DOHH2 (cell line): ENCODE measurements at regions not wholly inside any gene's neighbourhood (a gene's known extent, or its start where the extent isn't known, plus 50 kb on each side); places are given as distances from the start of the nearest gene placed in this dataset.

ENCODE experiments used
- H3F3A ChIP-seq: fragments of 200-600 bp; sonication (generic), shearing (Covaris generic); 2 replicates; pipeline ENCODE4 v1.6.0; 2016; ENCODE audit warnings: antibody characterized with exemption, mild to moderate bottlenecking; ENCODE audit not compliant: control insufficient read depth, insufficient read depth
- H3K27ac ChIP-seq: fragments of 200-600 bp; sonication (generic); 2 replicates; pipeline ENCODE4 v1.5.1; 2014; ENCODE audit warnings: low read depth, mild to moderate bottlenecking, low read length, moderate library complexity
- H3K27me3 ChIP-seq: fragments of 200-600 bp; sonication (generic); 2 replicates; pipeline ENCODE4 v1.6.1; 2014; ENCODE audit warnings: mild to moderate bottlenecking, low read length, mixed read lengths; ENCODE audit not compliant: control insufficient read depth
- H3K36me3 ChIP-seq: fragments of 200-600 bp; sonication (generic); 2 replicates; pipeline ENCODE4 v1.6.1; 2014; ENCODE audit warnings: mild to moderate bottlenecking, low read length, moderate library complexity, mixed read lengths; ENCODE audit not compliant: control insufficient read depth
- H3K4me1 ChIP-seq: fragments of 200-600 bp; sonication (generic); 2 replicates; pipeline ENCODE4 v1.6.1; 2014; ENCODE audit warnings: mild to moderate bottlenecking, low read length, mixed read lengths; ENCODE audit not compliant: control insufficient read depth
- H3K4me2 ChIP-seq: fragments of 200-600 bp; sonication (generic); 2 replicates; pipeline ENCODE4 v1.6.0; 2014; ENCODE audit warnings: mild to moderate bottlenecking, low read length, moderate library complexity
- H3K4me3 ChIP-seq: fragments of 200-600 bp; sonication (generic); 2 replicates; pipeline ENCODE4 v1.5.1; 2014; ENCODE audit warnings: mild to moderate bottlenecking, low read length, mixed read lengths
- H3K79me2 ChIP-seq: fragments of 200-600 bp; sonication (generic); 2 replicates; pipeline ENCODE4 v1.6.1; 2014; ENCODE audit warnings: mild to moderate bottlenecking, low read length, mixed read lengths; ENCODE audit not compliant: control insufficient read depth
- H3K9me2 ChIP-seq: fragments of 200-600 bp; sonication (generic); replicated peaks from 2 replicates; pipeline ENCODE4 v1.6.1; 2014; ENCODE audit warnings: mild to moderate bottlenecking, low read length, mixed read lengths; ENCODE audit not compliant: control insufficient read depth
- H3K9me3 ChIP-seq: fragments of 200-600 bp; sonication (generic); 2 replicates; pipeline ENCODE4 v1.6.1; 2014; ENCODE audit warnings: antibody characterized with exemption, low read length, mixed read lengths; ENCODE audit not compliant: control insufficient read depth, insufficient read depth
- H4K20me1 ChIP-seq: fragments of 200-600 bp; sonication (generic); 2 replicates; pipeline ENCODE4 v1.6.0; 2014; ENCODE audit warnings: low read depth, mild to moderate bottlenecking, antibody characterized with exemption, low read length, moderate library complexity; ENCODE audit not compliant: control insufficient read depth, insufficient read depth
- EZH2phosphoT487 ChIP-seq: fragments of 200-600 bp; sonication (generic); IDR thresholded peaks from 2 replicates; pipeline ENCODE4 v1.6.1; 2017; ENCODE audit warnings: borderline replicate concordance, mild to moderate bottlenecking, antibody characterized with exemption, low read length, moderate library complexity, mixed read lengths
- TF ChIP-seq, protein P1 (sequence below): fragments of 200-600 bp; sonication (generic); IDR thresholded peaks from one replicate; pipeline ENCODE4 v1.5.1; 2014; ENCODE audit warnings: antibody characterized with exemption, mild to moderate bottlenecking, low read depth, low read length; ENCODE audit not compliant: poor library complexity, severe bottlenecking

DNA sequence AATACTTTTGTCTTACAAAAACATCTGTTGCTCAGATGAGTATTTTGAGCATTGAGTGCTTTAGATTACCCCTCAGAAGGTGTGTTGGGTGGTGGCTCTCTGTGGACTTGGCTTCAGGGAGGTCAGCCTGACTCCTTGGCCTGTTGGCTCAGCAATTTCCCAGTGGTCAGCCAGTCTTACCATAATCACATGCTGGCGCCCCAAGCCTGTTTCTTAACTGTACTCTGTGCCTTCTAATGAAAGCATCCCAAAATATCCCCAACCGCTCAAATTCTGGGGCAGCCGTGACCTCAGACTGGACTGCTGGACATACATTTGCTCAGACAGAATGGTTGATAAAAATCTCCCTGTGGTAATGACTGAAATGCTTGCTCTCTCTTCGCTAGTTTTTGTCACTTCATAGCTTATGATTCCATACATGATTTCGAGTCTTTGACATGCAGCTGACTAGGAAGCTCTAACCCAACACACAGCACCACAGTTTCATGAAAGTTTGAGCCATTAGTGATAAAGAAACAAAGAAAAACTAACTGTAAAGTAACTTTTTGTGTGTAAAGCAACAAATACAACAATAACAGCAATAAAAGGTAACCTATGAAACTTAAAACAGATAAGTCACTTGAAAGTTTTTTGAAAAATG, 562.2 kb upstream of the MEF2C start:
- Histone ChIP-seq H3K27me3 (no peaks in the 10 kb centered on the region), H3F3A (no peaks in the 10 kb centered on the region), H3K9me2 (no peaks in the 10 kb centered on the region), H3K4me2 (peak overlapping the region; percentile 16), H4K20me1 (no peaks in the 10 kb centered on the region), H3K9me3 (no peaks in the 10 kb centered on the region), H3K36me3 (no peaks in the 10 kb centered on the region), H3K4me3 (no peak overlapping the region), H3K79me2 (no peaks in the 10 kb centered on the region), H3K4me1 (peaks cover 36% of the 10 kb centered on the region), H3K27ac (no peak overlapping the region)
- TF ChIP-seq, protein P1, sequence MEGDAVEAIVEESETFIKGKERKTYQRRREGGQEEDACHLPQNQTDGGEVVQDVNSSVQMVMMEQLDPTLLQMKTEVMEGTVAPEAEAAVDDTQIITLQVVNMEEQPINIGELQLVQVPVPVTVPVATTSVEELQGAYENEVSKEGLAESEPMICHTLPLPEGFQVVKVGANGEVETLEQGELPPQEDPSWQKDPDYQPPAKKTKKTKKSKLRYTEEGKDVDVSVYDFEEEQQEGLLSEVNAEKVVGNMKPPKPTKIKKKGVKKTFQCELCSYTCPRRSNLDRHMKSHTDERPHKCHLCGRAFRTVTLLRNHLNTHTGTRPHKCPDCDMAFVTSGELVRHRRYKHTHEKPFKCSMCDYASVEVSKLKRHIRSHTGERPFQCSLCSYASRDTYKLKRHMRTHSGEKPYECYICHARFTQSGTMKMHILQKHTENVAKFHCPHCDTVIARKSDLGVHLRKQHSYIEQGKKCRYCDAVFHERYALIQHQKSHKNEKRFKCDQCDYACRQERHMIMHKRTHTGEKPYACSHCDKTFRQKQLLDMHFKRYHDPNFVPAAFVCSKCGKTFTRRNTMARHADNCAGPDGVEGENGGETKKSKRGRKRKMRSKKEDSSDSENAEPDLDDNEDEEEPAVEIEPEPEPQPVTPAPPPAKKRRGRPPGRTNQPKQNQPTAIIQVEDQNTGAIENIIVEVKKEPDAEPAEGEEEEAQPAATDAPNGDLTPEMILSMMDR: no peak
- TF ChIP-seq EZH2phosphoT487: no peak

- peak overlapping the region; percentile 40 for H3K4me2 ChIP-seq
- no peak overlapping the region for H3K4me3 ChIP-seq
- H3K9me3 ChIP-seq: no peaks in the 10 kb centered on the region
- no peaks in the 10 kb centered on the region for H3K79me2 ChIP-seq
- H3K27me3 ChIP-seq: no peaks in the 10 kb centered on the region
- TF ChIP-seq, protein P1: no peak
- no peak for TF ChIP-seq EZH2phosphoT487
- no peaks in the 10 kb centered on the region for H3K36me3 ChIP-seq
- H3K4me1 ChIP-seq: peaks cover 36% of the 10 kb centered on the region
- H3F3A ChIP-seq: no peaks in the 10 kb centered on the region
- no peaks in the 10 kb centered on the region for H3K9me2 ChIP-seq
- no peaks in the 10 kb centered on the region for H4K20me1 ChIP-seq
- H3K27ac ChIP-seq: no peak overlapping the region
These were observed 561.1 kb upstream of the MEF2C start for GRCh38 chr5:89444088-89444487.

- TF ChIP-seq EZH2phosphoT487: no peak
- TF ChIP-seq, protein P1: no peak
- peak overlapping the region; percentile 40 for H3K4me2 ChIP-seq
- no peaks in the 10 kb centered on the region for H3K27me3 ChIP-seq
- H3K79me2 ChIP-seq: no peaks in the 10 kb centered on the region
- no peaks in the 10 kb centered on the region for H3K9me3 ChIP-seq
- no peaks in the 10 kb centered on the region for H3K9me2 ChIP-seq
- no peaks in the 10 kb centered on the region for H4K20me1 ChIP-seq
- H3K4me3 ChIP-seq: no peak overlapping the region
- H3K4me1 ChIP-seq: peaks cover 36% of the 10 kb centered on the region
- no peaks in the 10 kb centered on the region for H3K36me3 ChIP-seq
- H3K27ac ChIP-seq: no peak overlapping the region
- no peaks in the 10 kb centered on the region for H3F3A ChIP-seq
These were observed 560.5 kb upstream of the MEF2C start for GRCh38 chr5:89443508-89443907.
